Hematopoietic multipotent progenitor cell treated with erythropoietin and hydrocortisone succinate and interleukin-3 and kit ligand, for 6 days (in vitro differentiated cells): ENCODE measurements at regions not wholly inside any gene's neighbourhood (a gene's known extent, or its start where the extent isn't known, plus 50 kb on each side); places are given as distances from the start of the nearest gene placed in this dataset.

Source experiments
- DNase-seq: peaks from one replicate; pipeline ENCODE4 v3.0.0-alpha.2; 2015

- DNase-seq = no peak
Observed at GRCh38 chr20:56175884-56176283, 72.6 kb upstream of the MC3R start.

GRCh38 chr20:56178219-56178618 is 70.3 kb upstream of the MC3R start:
- DNase-seq = no peak

- DNase-seq = no peak
Observed at GRCh38 chr20:56179051-56179450, 69.5 kb upstream of the MC3R start.

- no peak for DNase-seq
Observed at GRCh38 chr20:56181583-56181982, 66.9 kb upstream of the MC3R start.

- DNase-seq = peak; percentile 4
Observed at GRCh38 chr20:56187534-56188165, 60.9 kb upstream of the MC3R start.

- DNase-seq = no peak
Observed at GRCh38 chr20:56194042-56194441, 54.5 kb upstream of the MC3R start.

GRCh38 chr20:56195946-56196345 is 52.6 kb upstream of the MC3R start:
- DNase-seq = no peak
